Esophagus muscularis mucosa (tissue), 4 donors: ENCODE measurements at regions not wholly inside any gene's neighbourhood (a gene's known extent, or its start where the extent isn't known, plus 50 kb on each side); places are given as distances from the start of the nearest gene placed in this dataset.

Experiments used
- DNase-seq: peaks from one replicate; pipeline ENCODE4 v3.0.0-alpha.2; 2017; ENCODE audit errors: extremely low spot score
- H3K27ac ChIP-seq, 4 donors: fragments of 200-600 bp; sonication (generic); replicated peaks in 1 of 4; 1 replicate in 3 of 4; 2 replicates in 1 of 4; pipeline ENCODE4 v1.5.1; 2016 to 2019; ENCODE audit warnings: mild to moderate bottlenecking in 1 of 4
- H3K27me3 ChIP-seq, 4 donors: fragments of 200-600 bp; sonication (generic); one replicate each; pipeline versions ENCODE4 v1.5.1 to v1.6.0; 2016 to 2019
- H3K36me3 ChIP-seq, 4 donors: fragments of 200-600 bp; sonication (generic); one replicate each; pipeline ENCODE4 v1.5.1; 2016 to 2019
- H3K4me1 ChIP-seq, 4 donors: fragments of 200-600 bp; sonication (generic); one replicate each; pipeline ENCODE4 v1.5.1; 2016 to 2019
- H3K4me3 ChIP-seq, 4 donors: fragments of 200-600 bp; sonication (generic); 1 replicate in 2 of 4; 2 replicates in 2 of 4; pipeline ENCODE4 v1.5.1; 2016 to 2019; ENCODE audit warnings: mild to moderate bottlenecking in 4 of 4, moderate library complexity in 1 of 4
- H3K9me3 ChIP-seq, 4 donors: fragments of 200-600 bp; sonication (generic); 1 replicate in 3 of 4; 2 replicates in 1 of 4; pipeline ENCODE4 v1.5.1; 2016 to 2019
- EP300 ChIP-seq: sonication (generic); formaldehyde crosslinking; IDR thresholded peaks from one replicate; pipeline ENCODE4 v1.6.1; 2017; ENCODE audit warnings: antibody characterized with exemption
- POLR2A ChIP-seq: fragments of 450-650 bp; IDR thresholded peaks from one replicate; pipeline ENCODE4 v1.6.1; 2017; ENCODE audit warnings: antibody characterized with exemption, moderate library complexity, mild to moderate bottlenecking, low read depth
- POLR2AphosphoS5 ChIP-seq, 2 donors: sonication (generic); formaldehyde crosslinking; IDR thresholded peaks; one replicate each; pipeline ENCODE4 v1.6.1; 2017; ENCODE audit warnings: antibody characterized with exemption in 2 of 2
- WGBS: methylation state at CpG from one replicate; pipeline ENCODE4 v1.1.5; 2018; 5-methylcytosine and 5-hydroxymethylcytosine counted together
- intact Hi-C: fragments of 100-400 bp; cut with DNase I; formaldehyde crosslinking; loops from one replicate; pipeline ENCODE4 v1.15.1; 2023
- TF ChIP-seq, protein P1 (sequence below), 3 experiments: fragments of 200-600 bp in 2 of 3; fragments of 450-650 bp in 1 of 3; sonication (generic) in 2 of 3; IDR thresholded peaks; one replicate each; pipeline ENCODE4 v1.5.1; 2017 to 2019; ENCODE audit warnings: antibody characterized with exemption in 3 of 3, mild to moderate bottlenecking in 2 of 3, moderate library complexity in 1 of 3

DNA sequence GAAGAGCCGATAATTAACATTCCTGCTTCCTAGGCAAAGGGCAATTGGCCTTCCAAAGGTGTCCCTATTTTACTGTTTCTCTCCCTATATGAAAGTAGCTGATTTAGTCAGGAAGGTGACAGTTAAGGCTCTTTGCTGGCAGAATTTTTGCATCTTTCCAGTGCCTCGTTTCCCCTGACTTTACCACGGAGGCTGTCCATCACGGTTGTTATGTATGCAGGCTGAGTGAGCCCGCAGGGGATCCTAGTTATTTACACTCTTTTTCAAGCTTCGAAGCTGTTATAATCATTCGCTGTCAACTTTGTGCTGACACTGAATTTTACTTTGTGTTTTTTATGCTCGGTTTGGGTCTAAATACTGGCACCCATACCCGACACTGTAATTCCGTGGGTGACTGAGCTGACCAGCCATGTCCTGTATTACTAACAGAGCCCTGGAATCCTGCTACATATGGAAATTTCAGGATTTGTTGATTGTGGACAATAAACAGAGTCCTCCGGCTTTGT, 713.8 kb upstream of the FANCL start:
- Histone ChIP-seq H3K4me3 (no peak overlapping the region), H3K27ac (no peak overlapping the region), H3K36me3 (no peaks in the 10 kb centered on the region), H3K27me3 (no peaks in the 10 kb centered on the region), H3K4me1 (peaks cover 4 to 6% (median 5%) of the 10 kb centered on the region in 4 donors), H3K9me3 (no peaks in the 10 kb centered on the region)
- intact Hi-C loops = no loop called here
- no peak for DNase-seq
- 80% methylated on average over 11 of the region's 11 CpGs for WGBS
- TF ChIP-seq POLR2A = no peak
- TF ChIP-seq, protein P1, sequence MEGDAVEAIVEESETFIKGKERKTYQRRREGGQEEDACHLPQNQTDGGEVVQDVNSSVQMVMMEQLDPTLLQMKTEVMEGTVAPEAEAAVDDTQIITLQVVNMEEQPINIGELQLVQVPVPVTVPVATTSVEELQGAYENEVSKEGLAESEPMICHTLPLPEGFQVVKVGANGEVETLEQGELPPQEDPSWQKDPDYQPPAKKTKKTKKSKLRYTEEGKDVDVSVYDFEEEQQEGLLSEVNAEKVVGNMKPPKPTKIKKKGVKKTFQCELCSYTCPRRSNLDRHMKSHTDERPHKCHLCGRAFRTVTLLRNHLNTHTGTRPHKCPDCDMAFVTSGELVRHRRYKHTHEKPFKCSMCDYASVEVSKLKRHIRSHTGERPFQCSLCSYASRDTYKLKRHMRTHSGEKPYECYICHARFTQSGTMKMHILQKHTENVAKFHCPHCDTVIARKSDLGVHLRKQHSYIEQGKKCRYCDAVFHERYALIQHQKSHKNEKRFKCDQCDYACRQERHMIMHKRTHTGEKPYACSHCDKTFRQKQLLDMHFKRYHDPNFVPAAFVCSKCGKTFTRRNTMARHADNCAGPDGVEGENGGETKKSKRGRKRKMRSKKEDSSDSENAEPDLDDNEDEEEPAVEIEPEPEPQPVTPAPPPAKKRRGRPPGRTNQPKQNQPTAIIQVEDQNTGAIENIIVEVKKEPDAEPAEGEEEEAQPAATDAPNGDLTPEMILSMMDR (IDR thresholded peaks at IDR 0.05) = no peak
- no peak for TF ChIP-seq POLR2AphosphoS5 (IDR thresholded peaks at IDR 0.05)
- TF ChIP-seq EP300 = no peak

DNA sequence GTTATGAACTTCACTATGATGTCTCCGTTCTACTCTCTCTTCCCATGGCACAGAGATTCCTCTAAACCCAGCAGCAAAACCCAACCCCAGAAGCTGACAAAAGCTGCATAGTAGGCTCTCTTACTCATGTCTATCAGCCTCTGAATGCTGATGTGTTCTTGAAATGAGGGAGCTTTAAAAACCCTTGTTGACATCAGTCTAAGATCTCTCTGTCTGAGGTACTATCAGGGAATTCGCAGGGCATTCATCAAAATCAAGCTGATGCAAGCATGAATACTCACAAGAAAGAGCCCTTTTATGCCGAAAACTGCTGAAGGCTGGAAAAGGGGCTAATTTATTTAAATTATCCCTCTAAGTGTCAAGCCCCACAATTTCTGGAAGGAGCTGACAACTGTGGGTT, 710.6 kb upstream of the FANCL start:
- no peak for DNase-seq
- Histone ChIP-seq H3K4me3 (no peak overlapping the region), H3K36me3 (no peaks in the 10 kb centered on the region)

DNA sequence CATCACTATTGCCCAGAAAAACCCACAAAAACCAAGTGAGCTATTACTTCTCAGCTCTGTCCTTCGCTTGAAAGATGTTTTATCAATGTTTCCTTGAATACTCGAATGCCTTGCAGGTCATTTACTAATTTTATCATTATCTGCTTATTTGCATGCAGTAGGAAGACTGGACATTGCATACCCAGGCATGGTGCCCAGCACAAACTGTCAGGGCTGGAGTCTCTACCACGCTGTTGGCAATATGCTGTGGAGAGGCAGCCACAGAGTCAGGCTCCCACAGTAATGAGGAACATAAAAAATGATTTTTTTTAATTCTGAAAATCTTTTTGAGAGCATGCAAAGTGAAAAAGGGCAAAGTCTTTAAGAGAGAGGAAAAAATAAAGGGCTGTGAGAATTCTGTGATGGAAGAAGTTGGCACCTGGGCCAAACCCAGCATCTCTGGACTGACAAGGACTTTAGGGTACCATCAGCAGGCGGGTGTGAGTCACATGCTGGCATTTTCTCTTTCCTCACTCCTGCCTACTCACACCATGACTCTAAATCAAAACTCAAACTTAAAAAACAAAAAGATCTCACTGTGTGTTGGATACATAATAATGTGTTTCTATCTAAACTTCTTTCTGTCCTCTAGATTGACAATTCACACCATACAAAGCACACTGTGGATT, 709.8 kb upstream of the FANCL start:
- intact Hi-C loops = no loop called here
- peaks cover 0 to under 1% (median 0%) of the 10 kb centered on the region in 4 donors for H3K9me3 ChIP-seq
- WGBS = 89% methylated on average over 4 of the region's 4 CpGs
- peaks cover 0 to 4% (median 0%) of the 10 kb centered on the region in 4 donors for H3K4me1 ChIP-seq
- no peaks in the 10 kb centered on the region for H3K36me3 ChIP-seq
- no peak for DNase-seq
- TF ChIP-seq, protein P1 (IDR thresholded peaks at IDR 0.05) = no peak
- no peak for TF ChIP-seq POLR2AphosphoS5 (IDR thresholded peaks at IDR 0.05)
- no peak for TF ChIP-seq EP300
- TF ChIP-seq POLR2A = no peak
- no peak overlapping the region for H3K27ac ChIP-seq
- no peak overlapping the region for H3K4me3 ChIP-seq
- H3K27me3 ChIP-seq = no peaks in the 10 kb centered on the region

More for the DNA sequence above, 710.6 kb upstream of the FANCL start:
- H3K9me3 ChIP-seq = no peaks in the 10 kb centered on the region
- intact Hi-C loops = no loop called here
- H3K27ac ChIP-seq = no peak overlapping the region
- peaks cover 0 to 4% (median 0%) of the 10 kb centered on the region in 4 donors for H3K4me1 ChIP-seq
- no peaks in the 10 kb centered on the region for H3K27me3 ChIP-seq
- TF ChIP-seq POLR2A (no peak), POLR2AphosphoS5 (IDR thresholded peaks at IDR 0.05) (no peak), EP300 (no peak)
- TF ChIP-seq, protein P1 (IDR thresholded peaks at IDR 0.05) = no peak
- 77% methylated on average over 3 of the region's 3 CpGs for WGBS

DNA sequence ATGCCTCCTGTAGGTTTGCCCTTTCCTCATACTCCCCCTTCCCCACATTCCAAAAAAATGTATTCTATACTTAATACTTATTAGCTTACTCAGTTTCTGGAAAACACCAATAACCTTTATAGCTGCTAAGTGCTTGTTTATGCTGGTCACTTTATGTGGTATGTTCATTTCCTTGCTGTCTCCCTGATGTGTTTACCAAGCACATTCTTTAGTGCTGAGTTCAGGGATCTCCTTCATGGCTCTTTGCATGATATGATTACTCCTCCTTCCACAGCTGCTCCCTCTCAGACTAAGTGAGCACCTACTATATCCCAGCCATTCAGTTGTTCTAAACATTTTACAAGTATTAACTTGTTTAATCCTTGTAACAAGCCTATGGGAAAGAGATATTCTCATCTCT, 698.3 kb upstream of the FANCL start:
- no peaks in the 10 kb centered on the region for H3K4me1 ChIP-seq
- H3K27ac ChIP-seq = no peak overlapping the region
- TF ChIP-seq, protein P1 (IDR thresholded peaks at IDR 0.05) = no peak
- no peak for TF ChIP-seq POLR2A
- TF ChIP-seq POLR2AphosphoS5 (IDR thresholded peaks at IDR 0.05) = no peak
- no peak for DNase-seq
- intact Hi-C loops = no loop called here
- no peaks in the 10 kb centered on the region for H3K36me3 ChIP-seq
- no peaks in the 10 kb centered on the region for H3K27me3 ChIP-seq
- no peaks in the 10 kb centered on the region for H3K9me3 ChIP-seq
- H3K4me3 ChIP-seq = no peak overlapping the region

DNA sequence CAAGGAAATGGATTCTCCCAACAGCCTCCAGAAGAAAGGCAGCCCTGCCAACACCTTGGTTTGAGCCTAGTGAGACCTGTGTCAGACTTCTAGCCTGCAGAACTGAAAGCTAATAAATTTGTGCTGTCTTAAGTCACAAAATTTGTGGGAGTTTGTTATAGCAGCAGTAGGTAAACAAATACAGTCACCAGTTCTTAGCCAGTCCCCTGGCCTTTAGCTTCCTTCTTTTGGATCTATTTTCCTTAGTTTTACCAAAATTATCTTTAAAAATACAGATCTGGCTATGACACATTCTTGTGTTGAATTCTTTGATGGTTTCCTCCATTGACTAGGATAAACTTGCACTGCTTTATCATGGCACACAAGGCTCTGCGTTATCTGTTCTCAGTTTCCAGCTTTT, 697.9 kb upstream of the FANCL start:
- Histone ChIP-seq H3K9me3 (no peaks in the 10 kb centered on the region), H3K27me3 (no peaks in the 10 kb centered on the region), H3K4me1 (no peaks in the 10 kb centered on the region), H3K4me3 (no peak overlapping the region), H3K36me3 (no peaks in the 10 kb centered on the region), H3K27ac (no peak overlapping the region)
- no peak for DNase-seq
- TF ChIP-seq POLR2A (no peak), EP300 (no peak), POLR2AphosphoS5 (IDR thresholded peaks at IDR 0.05) (no peak)
- TF ChIP-seq, protein P1 (IDR thresholded peaks at IDR 0.05) = no peak
- 83% methylated on average over 1 of the region's 1 CpG for WGBS
- intact Hi-C loops = no loop called here
